MM.1S (cell line): ENCODE measurements at regions not wholly inside any gene's neighbourhood (a gene's known extent, or its start where the extent isn't known, plus 50 kb on each side); places are given as distances from the start of the nearest gene placed in this dataset.

ENCODE experiments used
- EZH2 ChIP-seq: fragments of 300-600 bp; sonication (generic); optimal IDR thresholded peaks from 2 replicates; pipeline ENCODE3; 2017; ENCODE audit warnings: low read depth, mild to moderate bottlenecking, antibody characterized with exemption, low read length, mixed read lengths
- EZH2phosphoT487 ChIP-seq: fragments of 300-600 bp; sonication (generic); IDR thresholded peaks from 2 replicates; pipeline ENCODE4 v1.6.1; 2018; ENCODE audit warnings: antibody characterized with exemption, low read length
- TF ChIP-seq, protein P1 (sequence below): fragments of 300-600 bp; sonication (generic); IDR thresholded peaks from 2 replicates; pipeline ENCODE4 v1.5.1; 2016; ENCODE audit warnings: antibody characterized with exemption, low read length, mixed read lengths

DNA sequence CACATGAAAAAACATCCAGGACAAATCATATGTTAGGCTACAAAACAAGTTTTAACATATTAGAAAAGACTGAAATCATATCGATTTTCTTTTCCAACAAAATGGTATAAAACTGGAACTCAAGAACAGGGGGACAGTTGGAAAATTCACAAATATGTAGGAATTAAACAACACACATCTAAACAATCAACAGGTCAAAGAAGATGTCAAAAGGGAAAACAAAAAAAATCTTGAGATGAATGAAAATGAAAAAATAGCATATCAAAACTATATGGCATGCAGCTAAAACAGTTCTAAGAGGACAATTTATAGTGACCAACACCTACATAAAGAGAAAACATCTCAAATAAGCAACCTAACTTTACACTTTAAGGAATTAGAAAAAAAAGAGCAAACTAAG is 585.3 kb downstream of the UQCRFS1 start:
- TF ChIP-seq, protein P1, sequence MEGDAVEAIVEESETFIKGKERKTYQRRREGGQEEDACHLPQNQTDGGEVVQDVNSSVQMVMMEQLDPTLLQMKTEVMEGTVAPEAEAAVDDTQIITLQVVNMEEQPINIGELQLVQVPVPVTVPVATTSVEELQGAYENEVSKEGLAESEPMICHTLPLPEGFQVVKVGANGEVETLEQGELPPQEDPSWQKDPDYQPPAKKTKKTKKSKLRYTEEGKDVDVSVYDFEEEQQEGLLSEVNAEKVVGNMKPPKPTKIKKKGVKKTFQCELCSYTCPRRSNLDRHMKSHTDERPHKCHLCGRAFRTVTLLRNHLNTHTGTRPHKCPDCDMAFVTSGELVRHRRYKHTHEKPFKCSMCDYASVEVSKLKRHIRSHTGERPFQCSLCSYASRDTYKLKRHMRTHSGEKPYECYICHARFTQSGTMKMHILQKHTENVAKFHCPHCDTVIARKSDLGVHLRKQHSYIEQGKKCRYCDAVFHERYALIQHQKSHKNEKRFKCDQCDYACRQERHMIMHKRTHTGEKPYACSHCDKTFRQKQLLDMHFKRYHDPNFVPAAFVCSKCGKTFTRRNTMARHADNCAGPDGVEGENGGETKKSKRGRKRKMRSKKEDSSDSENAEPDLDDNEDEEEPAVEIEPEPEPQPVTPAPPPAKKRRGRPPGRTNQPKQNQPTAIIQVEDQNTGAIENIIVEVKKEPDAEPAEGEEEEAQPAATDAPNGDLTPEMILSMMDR = no peak
- TF ChIP-seq EZH2 = no peak
- TF ChIP-seq EZH2phosphoT487 = no peak
